HG03520 (cell line): ENCODE measurements at regions not wholly inside any gene's neighbourhood (a gene's known extent, or its start where the extent isn't known, plus 50 kb on each side); places are given as distances from the start of the nearest gene placed in this dataset.

Source experiments
- ATAC-seq: cut with Tn5 transposase; IDR thresholded peaks from one replicate; pipeline ENCODE4 v1.9.1; 2021; ENCODE audit warnings: mild to moderate bottlenecking, moderate library complexity; ENCODE audit not compliant: unreplicated experiment

- no peak for ATAC-seq
These were observed 820.4 kb downstream of the LUZP2 start for GRCh38 chr11:25317216-25317615.

- ATAC-seq = no peak
These were observed 822.3 kb downstream of the LUZP2 start for GRCh38 chr11:25319127-25319526.

- ATAC-seq = no peak
These were observed 830.8 kb downstream of the LUZP2 start for GRCh38 chr11:25327656-25328055.

GRCh38 chr11:25339281-25339680 is 842.4 kb downstream of the LUZP2 start:
- ATAC-seq = no peak

- no peak for ATAC-seq
These were observed 852.7 kb downstream of the LUZP2 start for GRCh38 chr11:25349537-25349936.

GRCh38 chr11:25350899-25351803 is 854.3 kb downstream of the LUZP2 start:
- ATAC-seq = no peak

- no peak for ATAC-seq
These were observed 860.3 kb downstream of the LUZP2 start for GRCh38 chr11:25357133-25357532.

GRCh38 chr11:25377466-25377865 is 880.6 kb downstream of the LUZP2 start:
- ATAC-seq = no peak

GRCh38 chr11:25396847-25397246 is 900.0 kb downstream of the LUZP2 start:
- no peak for ATAC-seq

GRCh38 chr11:25408146-25408545 is 911.3 kb downstream of the LUZP2 start:
- no peak for ATAC-seq

GRCh38 chr11:25415793-25416192 is 916.1 kb upstream of the ANO3 start:
- no peak for ATAC-seq

- no peak for ATAC-seq
These were observed 908.3 kb upstream of the ANO3 start for GRCh38 chr11:25423436-25424199.

GRCh38 chr11:25432376-25432775 is 899.6 kb upstream of the ANO3 start:
- ATAC-seq = no peak

GRCh38 chr11:25435197-25435596 is 896.7 kb upstream of the ANO3 start:
- no peak for ATAC-seq

- ATAC-seq = no peak
These were observed 895.6 kb upstream of the ANO3 start for GRCh38 chr11:25436326-25436725.

GRCh38 chr11:25441421-25441820 is 890.5 kb upstream of the ANO3 start:
- ATAC-seq = no peak

GRCh38 chr11:25449091-25449490 is 882.8 kb upstream of the ANO3 start:
- ATAC-seq = no peak

- no peak for ATAC-seq
These were observed 878.5 kb upstream of the ANO3 start for GRCh38 chr11:25453471-25453870.

- no peak for ATAC-seq
These were observed 875.7 kb upstream of the ANO3 start for GRCh38 chr11:25456211-25456610.

- no peak for ATAC-seq
These were observed 847.9 kb upstream of the ANO3 start for GRCh38 chr11:25483915-25484635.

- ATAC-seq = no peak
These were observed 846.6 kb upstream of the ANO3 start for GRCh38 chr11:25485315-25485714.
